Sigmoid colon (tissue), 4 donors: ENCODE measurements at regions not wholly inside any gene's neighbourhood (a gene's known extent, or its start where the extent isn't known, plus 50 kb on each side); places are given as distances from the start of the nearest gene placed in this dataset.

Experiments used
- EP300 ChIP-seq, 4 donors: sonication (generic); formaldehyde crosslinking; IDR thresholded peaks; one replicate each; pipeline ENCODE4 v1.6.1; 2017; ENCODE audit warnings: antibody characterized with exemption in 4 of 4
- POLR2A ChIP-seq, 2 donors: fragments of 450-650 bp; IDR thresholded peaks; one replicate each; pipeline ENCODE4 v1.6.1; 2016; ENCODE audit warnings: antibody characterized with exemption in 2 of 2, mild to moderate bottlenecking in 2 of 2, moderate library complexity in 2 of 2
- POLR2AphosphoS5 ChIP-seq, 4 donors: sonication (generic); formaldehyde crosslinking; IDR thresholded peaks; one replicate each; pipeline ENCODE4 v1.6.1; 2017; ENCODE audit warnings: antibody characterized with exemption in 4 of 4
- TF ChIP-seq, protein P1 (sequence below), 4 experiments: fragments of 450-650 bp in 3 of 4; fragments of 200-600 bp in 1 of 4; IDR thresholded peaks; one replicate each; pipeline ENCODE4 v1.5.1; 2016 to 2019; ENCODE audit warnings: antibody characterized with exemption in 4 of 4, mild to moderate bottlenecking in 3 of 4, moderate library complexity in 2 of 4

DNA sequence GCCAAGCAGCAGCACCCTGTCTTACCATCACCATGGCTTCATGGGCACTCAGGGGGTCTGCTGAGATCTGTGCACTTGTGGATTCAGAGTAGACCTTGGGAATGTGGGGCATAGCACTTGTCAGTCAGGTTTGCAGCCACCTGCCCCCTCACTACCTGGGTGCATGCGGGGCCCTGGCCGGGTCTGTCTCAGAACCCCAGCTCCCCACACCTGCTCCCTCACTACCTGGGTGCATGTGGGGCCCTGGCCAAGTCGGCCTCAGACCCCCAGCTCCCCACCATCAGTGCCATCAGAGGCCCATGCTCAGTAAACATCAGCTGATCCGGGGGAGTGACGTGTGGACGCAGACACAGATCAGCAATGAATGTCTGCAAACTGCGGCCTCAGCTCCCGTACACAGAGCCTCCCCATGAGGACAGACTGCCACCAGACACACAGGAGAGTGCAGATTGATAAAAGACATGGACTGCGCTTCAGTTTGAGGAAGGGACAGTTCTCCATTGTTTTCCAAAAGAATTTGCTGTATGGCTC, 205.1 kb downstream of the GLI2 start:
- TF ChIP-seq, protein P1, sequence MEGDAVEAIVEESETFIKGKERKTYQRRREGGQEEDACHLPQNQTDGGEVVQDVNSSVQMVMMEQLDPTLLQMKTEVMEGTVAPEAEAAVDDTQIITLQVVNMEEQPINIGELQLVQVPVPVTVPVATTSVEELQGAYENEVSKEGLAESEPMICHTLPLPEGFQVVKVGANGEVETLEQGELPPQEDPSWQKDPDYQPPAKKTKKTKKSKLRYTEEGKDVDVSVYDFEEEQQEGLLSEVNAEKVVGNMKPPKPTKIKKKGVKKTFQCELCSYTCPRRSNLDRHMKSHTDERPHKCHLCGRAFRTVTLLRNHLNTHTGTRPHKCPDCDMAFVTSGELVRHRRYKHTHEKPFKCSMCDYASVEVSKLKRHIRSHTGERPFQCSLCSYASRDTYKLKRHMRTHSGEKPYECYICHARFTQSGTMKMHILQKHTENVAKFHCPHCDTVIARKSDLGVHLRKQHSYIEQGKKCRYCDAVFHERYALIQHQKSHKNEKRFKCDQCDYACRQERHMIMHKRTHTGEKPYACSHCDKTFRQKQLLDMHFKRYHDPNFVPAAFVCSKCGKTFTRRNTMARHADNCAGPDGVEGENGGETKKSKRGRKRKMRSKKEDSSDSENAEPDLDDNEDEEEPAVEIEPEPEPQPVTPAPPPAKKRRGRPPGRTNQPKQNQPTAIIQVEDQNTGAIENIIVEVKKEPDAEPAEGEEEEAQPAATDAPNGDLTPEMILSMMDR (IDR thresholded peaks at IDR 0.05) = no peak
- no peak for TF ChIP-seq POLR2A (IDR thresholded peaks at IDR 0.05)
- TF ChIP-seq POLR2AphosphoS5 (IDR thresholded peaks at IDR 0.05) = no peak
- TF ChIP-seq EP300 (IDR thresholded peaks at IDR 0.05) = no peak
